Germinal center (tissue), 1 donor: ENCODE measurements at regions not wholly inside any gene's neighbourhood (a gene's known extent, or its start where the extent isn't known, plus 50 kb on each side); places are given as distances from the start of the nearest gene placed in this dataset.
A peak's percentile ranks its signal among the peaks of the same experiment; 100 is the strongest.
"Not testable (repeated sequence)": the region's sequence is repeated elsewhere in the genome, so short reads cannot be mapped to it uniquely, and the experiment has no call there.

ENCODE experiments used
- DNase-seq: peaks from one replicate; pipeline ENCODE4 v3.0.0; 2012; ENCODE audit warnings: mixed read lengths, low spot score

- DNase-seq = no peak
These were observed 613.8 kb downstream of the ZWINT start for GRCh38 chr10:55747244-55747643.

- DNase-seq = no peak
These were observed 615.1 kb downstream of the ZWINT start for GRCh38 chr10:55746002-55746401.

GRCh38 chr10:55742487-55742886 is 618.6 kb downstream of the ZWINT start:
- no peak for DNase-seq

DNA sequence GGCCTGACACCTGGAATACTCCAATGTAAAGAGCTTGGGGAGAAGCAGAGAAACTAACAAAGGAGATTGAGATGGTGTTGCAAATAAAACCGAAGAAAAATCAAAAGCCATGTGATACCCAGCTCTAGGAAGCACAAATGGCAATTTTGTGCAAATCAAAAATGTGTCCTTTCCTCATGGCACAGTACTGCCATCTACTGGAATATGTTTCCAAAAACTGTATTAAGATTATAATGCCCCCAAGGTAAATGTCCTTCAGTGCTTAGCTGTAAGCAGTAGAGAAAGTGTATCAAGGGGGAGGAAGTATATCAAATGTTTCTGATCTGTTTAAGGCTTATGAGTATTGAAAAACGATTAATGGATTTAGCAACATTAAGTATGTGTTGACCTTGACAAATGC is 620.3 kb downstream of the ZWINT start:
- not testable (repeated sequence) for DNase-seq

- no peak for DNase-seq
These were observed 620.9 kb downstream of the ZWINT start for GRCh38 chr10:55740110-55740509.

DNA sequence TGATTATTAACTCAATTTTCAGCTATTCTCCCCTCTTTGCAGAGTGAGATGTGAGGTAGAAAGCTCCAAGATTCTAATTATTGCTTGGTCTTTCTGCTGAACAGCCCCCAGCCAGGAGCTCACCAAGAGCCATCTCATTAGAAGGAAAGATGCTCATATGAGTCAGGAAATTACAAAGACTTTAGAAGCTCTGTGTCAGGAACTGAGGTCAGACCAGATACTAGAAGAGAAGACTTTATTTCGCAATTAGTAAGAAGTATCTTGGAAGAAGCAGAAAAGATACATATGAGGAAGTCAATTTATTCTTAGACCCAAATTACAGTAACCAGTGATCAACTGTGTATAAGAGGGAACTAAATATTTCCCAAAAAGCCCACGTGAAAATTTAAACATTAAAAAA is 626.9 kb downstream of the ZWINT start:
- no peak for DNase-seq

DNA sequence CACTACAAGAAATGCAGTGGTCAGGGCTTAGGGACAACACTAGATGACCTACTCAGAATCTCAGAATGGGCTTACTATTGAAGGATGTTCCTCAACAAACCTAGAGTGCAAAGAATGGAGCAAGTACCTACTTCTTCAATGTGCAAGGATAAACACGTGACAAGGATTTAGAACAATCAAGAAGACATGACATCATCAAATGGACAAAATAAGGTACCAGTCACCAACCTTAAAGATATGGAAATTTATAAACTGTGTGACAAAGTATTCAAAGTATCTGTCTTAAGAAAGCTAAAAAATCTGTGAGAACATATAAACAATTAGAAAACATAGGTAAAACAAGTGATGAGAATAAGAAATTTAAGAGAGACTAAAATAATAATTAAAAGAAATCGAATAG is 656.1 kb downstream of the ZWINT start:
- no peak for DNase-seq

- no peak for DNase-seq
These were observed 692.6 kb downstream of the ZWINT start for GRCh38 chr10:55668326-55668922.

GRCh38 chr10:55653531-55653930 is 707.5 kb downstream of the ZWINT start:
- DNase-seq = no peak

GRCh38 chr10:55641601-55642000 is 719.5 kb downstream of the ZWINT start:
- DNase-seq = no peak

DNA sequence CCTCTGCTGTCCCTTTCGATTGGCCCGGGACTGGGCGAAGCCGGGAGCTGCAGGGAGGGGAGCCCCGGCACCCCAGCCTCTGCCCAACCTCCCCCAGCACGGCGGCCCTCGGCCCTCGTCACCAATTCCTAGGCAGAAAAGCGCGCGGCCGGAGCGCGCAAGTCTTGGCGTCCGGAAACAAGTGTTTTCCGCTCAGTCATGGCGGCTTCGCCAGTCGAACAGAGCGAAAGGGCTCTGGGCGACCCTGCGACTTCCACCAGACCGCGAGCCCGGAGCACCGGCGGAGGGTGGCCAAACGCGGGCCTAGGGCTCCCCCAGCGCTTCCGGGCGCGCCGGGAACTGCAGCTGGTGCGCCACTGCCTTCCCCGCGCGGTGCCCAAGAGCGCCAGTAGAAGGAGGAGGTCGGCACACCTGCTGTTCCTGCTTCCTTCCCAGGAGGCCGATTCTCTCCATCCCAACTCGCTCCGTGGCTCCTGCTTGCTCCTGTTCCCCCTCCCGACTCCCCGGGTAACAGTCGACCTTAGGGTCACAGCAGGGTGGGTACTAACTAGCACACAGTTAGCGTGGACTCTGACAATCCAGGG is 729.9 kb downstream of the ZWINT start:
- peak; percentile 8 for DNase-seq

DNA sequence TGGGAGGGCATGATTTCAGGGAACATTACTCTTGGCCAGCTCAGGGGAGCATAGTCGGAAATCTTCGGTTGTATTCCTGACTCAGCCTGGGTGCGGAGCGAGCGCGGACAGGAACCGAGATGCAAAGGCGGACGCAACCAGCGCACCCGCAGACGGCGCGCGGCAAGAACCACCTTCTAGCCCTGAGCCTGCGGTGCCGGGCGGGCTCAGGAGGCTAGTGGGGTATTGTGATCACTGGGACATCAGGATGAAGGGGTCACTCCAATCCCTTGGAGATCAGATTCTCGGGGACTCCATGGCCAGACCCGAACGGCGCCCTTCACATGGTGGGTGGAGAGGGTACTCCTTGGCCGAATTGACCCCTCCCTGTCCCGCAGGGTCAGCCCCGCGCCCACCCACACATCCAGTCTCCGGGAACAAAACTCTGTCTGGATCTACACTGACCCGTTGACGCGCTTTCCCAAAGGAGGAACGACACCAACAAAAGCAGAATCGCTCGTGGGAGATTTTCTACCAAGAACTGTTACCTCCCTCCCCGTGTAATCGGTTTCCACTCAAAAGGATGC is 730.5 kb downstream of the ZWINT start:
- no peak for DNase-seq

DNA sequence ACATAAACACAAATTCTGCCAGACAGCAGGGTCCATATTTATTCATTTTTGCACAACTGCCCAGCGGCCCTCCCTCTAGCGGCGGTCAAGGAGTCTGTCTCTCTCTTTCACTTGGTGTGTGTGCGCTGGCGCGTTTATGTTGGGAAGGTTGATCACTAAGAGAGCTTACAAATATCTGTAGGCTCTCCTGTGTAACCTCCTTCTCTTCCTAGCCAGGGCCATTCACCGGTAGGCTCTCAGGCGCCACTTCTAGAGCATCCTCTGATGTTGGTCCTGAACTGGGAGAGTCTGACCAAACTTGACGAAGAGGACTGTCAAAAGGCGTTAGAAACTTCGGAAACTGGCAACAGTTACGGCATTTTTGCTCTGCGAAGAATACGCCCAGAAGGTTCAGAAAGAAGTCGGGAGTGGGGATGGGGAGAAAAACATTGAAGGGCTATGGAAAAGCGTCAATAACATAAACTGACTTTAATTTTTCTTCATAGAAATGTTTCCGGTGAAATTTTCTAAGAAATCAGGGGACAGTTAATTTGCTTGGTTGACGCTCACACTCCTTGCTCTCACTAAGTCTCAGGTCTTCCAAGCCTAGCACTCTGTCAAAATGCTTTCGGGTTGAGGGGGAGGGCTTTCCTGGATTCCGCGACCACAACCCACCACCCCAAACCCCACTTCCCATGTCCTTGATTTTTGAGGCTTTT is 731.1 kb downstream of the ZWINT start:
- no peak for DNase-seq

DNA sequence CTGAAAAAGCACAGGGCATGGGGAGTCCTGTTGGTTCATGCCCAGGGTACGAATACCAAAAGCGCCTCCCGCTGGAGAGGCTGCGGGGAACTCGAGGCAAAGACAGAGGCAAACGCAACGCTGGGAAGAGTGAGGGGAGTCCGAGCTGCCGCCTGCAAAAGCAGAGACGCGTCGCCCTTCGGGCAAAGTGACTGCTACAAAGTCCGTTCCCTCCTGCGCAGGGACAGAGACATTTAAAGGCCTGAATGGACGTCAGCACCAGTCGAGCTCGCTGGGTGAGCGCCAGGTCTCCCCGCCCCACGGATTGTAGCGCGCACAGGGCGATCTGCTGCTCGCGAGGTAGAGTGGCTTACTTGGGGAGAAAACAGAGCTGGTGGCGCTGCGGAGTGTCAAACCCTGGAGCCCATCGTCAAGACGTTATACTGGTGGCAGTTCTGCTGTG is 732.8 kb downstream of the ZWINT start:
- no peak for DNase-seq

GRCh38 chr10:55627501-55628051 is 733.5 kb downstream of the ZWINT start:
- DNase-seq = no peak

DNA sequence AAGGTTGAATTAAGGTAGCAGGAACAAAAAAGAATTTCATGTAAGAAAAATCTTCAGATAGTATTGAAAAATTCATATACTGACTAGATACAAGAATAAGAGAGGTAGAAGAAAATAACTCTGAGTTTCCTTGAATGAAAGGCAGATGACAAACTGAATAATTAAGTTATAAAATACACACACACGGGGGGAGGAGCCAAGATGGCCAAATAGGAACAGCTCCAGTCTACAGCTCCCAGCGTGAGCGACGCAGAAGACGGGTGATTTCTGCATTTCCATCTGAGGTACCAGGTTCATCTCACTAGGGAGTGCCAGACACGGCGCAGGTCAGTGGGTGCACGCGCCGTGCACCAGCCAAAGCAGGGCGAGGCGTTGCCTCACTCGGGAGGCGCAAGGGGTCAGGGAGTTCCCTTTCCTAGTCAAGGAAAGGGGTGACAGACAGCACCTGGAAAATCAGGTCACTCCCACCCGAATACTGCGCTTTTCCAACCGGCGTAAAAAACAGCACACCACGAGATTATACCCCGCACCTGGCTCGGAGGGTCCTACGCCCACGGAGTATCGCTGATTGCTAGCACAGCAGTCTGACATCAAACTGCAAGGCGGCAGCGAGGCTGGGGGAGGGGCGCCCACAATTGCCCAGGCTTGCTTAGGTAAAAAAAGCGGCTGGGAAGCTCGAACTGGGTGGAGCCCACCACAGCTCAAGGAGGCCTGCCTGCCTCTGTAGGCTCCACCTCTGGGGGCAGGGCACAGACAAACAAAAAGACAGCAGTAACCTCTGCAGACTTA is 759.2 kb downstream of the ZWINT start:
- not testable (repeated sequence) for DNase-seq

GRCh38 chr10:55551603-55552002 is 750.6 kb upstream of the PCDH15 start:
- DNase-seq = no peak

GRCh38 chr10:55550236-55550635 is 749.2 kb upstream of the PCDH15 start:
- DNase-seq = no peak

DNA sequence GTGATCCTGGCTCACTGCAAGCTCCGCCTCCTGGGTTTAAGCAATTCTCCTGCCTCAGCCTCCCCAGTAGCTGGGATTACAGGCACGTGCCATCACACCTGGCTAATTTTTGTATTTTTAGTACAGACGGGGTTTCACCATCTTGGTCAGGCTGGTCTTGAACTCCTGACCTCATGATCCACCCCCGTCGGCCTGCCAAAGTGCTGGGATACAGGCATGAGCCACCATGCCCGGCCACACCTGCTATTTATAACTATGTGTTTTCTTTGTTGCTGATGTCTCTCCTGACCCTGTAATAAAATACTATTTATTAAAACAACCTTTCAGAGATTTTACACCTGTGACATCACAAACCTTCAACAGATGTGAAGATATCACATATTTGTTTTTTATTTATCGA is 736.5 kb upstream of the PCDH15 start:
- DNase-seq = not testable (repeated sequence)

DNA sequence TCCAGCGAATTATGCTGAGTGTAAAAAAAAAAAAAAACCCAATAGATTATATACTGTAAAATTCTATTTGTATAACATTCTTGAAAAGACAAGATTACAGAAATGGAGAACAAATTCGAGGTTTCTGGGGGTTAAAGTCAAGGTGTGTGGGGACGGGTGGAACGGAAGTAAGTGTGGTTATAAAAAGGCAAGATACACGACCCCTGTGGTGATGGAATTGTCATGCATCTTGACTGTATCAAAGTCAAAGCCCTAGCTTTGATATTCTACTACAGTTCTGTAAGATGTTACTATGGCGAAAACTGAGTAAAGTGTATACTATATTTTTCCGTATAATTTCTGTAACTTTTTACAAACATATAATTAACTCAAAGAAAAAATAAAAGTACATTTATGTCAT is 718.2 kb upstream of the PCDH15 start:
- no peak for DNase-seq

GRCh38 chr10:55518416-55518815 is 717.4 kb upstream of the PCDH15 start:
- DNase-seq = not testable (repeated sequence)

GRCh38 chr10:55509168-55509567 is 708.1 kb upstream of the PCDH15 start:
- DNase-seq = no peak
